ENCODE measurements at regions not wholly inside any gene's neighbourhood (a gene's known extent, or its start where the extent isn't known, plus 50 kb on each side); places are given as distances from the start of the nearest gene placed in this dataset.

GRCh38 chr1:67582625-67583461 is 102.2 kb upstream of the GADD45A start:
- no peak for DNase-seq (ENCODE audit: low read depth)
- H3K4me3 ChIP-seq (ENCODE audit: low read depth, low read length): no peak overlapping the region
- TF ChIP-seq, protein P1, sequence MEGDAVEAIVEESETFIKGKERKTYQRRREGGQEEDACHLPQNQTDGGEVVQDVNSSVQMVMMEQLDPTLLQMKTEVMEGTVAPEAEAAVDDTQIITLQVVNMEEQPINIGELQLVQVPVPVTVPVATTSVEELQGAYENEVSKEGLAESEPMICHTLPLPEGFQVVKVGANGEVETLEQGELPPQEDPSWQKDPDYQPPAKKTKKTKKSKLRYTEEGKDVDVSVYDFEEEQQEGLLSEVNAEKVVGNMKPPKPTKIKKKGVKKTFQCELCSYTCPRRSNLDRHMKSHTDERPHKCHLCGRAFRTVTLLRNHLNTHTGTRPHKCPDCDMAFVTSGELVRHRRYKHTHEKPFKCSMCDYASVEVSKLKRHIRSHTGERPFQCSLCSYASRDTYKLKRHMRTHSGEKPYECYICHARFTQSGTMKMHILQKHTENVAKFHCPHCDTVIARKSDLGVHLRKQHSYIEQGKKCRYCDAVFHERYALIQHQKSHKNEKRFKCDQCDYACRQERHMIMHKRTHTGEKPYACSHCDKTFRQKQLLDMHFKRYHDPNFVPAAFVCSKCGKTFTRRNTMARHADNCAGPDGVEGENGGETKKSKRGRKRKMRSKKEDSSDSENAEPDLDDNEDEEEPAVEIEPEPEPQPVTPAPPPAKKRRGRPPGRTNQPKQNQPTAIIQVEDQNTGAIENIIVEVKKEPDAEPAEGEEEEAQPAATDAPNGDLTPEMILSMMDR (IDR thresholded peaks at IDR 0.05; ENCODE audit: insufficient read depth, low read length): no peak

GRCh38 chr1:67583462-67583950 is 101.5 kb upstream of the GADD45A start:
- no peak overlapping the region for H3K4me3 ChIP-seq (ENCODE audit: low read depth, low read length)
- TF ChIP-seq, protein P1 (IDR thresholded peaks at IDR 0.05; ENCODE audit: insufficient read depth, low read length): no peak
- peak; percentile 83 for DNase-seq (ENCODE audit: low read depth)

- H3K4me3 ChIP-seq (ENCODE audit: low read depth, low read length): no peak overlapping the region
- no peak for DNase-seq (ENCODE audit: low read depth)
- TF ChIP-seq, protein P1 (IDR thresholded peaks at IDR 0.05; ENCODE audit: insufficient read depth, low read length): no peak
These were observed 100.1 kb upstream of the GADD45A start for GRCh38 chr1:67584938-67585337.

DNA sequence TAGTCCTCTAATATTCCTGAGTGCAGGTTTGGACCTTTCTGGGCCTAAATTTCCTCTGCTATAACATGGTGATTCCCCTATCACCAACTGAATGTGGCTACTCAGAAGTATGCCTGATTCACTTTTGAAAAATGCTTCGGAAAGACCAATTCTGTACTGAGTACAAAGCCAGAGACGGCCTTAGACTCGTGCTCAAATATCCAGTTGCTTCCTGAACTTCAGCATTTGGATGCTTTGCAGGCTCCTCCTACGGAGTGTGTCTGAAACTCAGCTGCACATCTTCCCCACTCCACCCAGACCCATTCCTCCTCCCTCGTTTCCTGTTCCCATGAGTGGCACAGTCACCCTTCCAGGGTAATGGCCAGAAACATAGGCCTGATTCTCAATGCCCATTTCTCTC is 98.4 kb upstream of the GADD45A start:
- TF ChIP-seq, protein P1 (IDR thresholded peaks at IDR 0.05; ENCODE audit: insufficient read depth, low read length): no peak
- DNase-seq (ENCODE audit: low read depth): peak; percentile 78
- no peak overlapping the region for H3K4me3 ChIP-seq (ENCODE audit: low read depth, low read length)

- no peak overlapping the region for H3K4me3 ChIP-seq (ENCODE audit: low read depth, low read length)
- TF ChIP-seq, protein P1 (IDR thresholded peaks at IDR 0.05; ENCODE audit: insufficient read depth, low read length): no peak
- DNase-seq (ENCODE audit: low read depth): no peak
These were observed 96.7 kb upstream of the GADD45A start for GRCh38 chr1:67588178-67588855.

- TF ChIP-seq, protein P1 (IDR thresholded peaks at IDR 0.05; ENCODE audit: insufficient read depth, low read length): no peak
- H3K4me3 ChIP-seq (ENCODE audit: low read depth, low read length): no peak overlapping the region
- no peak for DNase-seq (ENCODE audit: low read depth)
These were observed 95.3 kb upstream of the GADD45A start for GRCh38 chr1:67589519-67590233.
